NCI-H345 (cell line): ENCODE measurements at regions not wholly inside any gene's neighbourhood (a gene's known extent, or its start where the extent isn't known, plus 50 kb on each side); places are given as distances from the start of the nearest gene placed in this dataset.

Experiments used
- DNase-seq: peaks from one replicate; lab custom pipeline; 2025; lab: John Stamatoyannopoulos, UW

- no peak for DNase-seq
Measured at GRCh38 chr5:120236360-120236759, 227.7 kb upstream of the PRR16 start.

GRCh38 chr5:120239086-120239485 is 225.0 kb upstream of the PRR16 start:
- no peak for DNase-seq

- no peak for DNase-seq
Measured at GRCh38 chr5:120240706-120241105, 223.4 kb upstream of the PRR16 start.

GRCh38 chr5:120241400-120241799 is 222.7 kb upstream of the PRR16 start:
- no peak for DNase-seq

- no peak for DNase-seq
Measured at GRCh38 chr5:120251898-120252297, 212.2 kb upstream of the PRR16 start.

GRCh38 chr5:120252839-120253238 is 211.3 kb upstream of the PRR16 start:
- no peak for DNase-seq

- no peak for DNase-seq
Measured at GRCh38 chr5:120254385-120254784, 209.7 kb upstream of the PRR16 start.

- DNase-seq, result no peak
Measured at GRCh38 chr5:120255214-120255613, 208.9 kb upstream of the PRR16 start.

- DNase-seq, result no peak
Measured at GRCh38 chr5:120256376-120256775, 207.7 kb upstream of the PRR16 start.

- DNase-seq, result no peak
Measured at GRCh38 chr5:120257358-120257971, 206.6 kb upstream of the PRR16 start.

GRCh38 chr5:120258123-120258522 is 206.0 kb upstream of the PRR16 start:
- DNase-seq, result no peak

- DNase-seq, result no peak
Measured at GRCh38 chr5:120260651-120261050, 203.4 kb upstream of the PRR16 start.

GRCh38 chr5:120270498-120270897 is 193.6 kb upstream of the PRR16 start:
- no peak for DNase-seq

GRCh38 chr5:120293796-120294195 is 170.3 kb upstream of the PRR16 start:
- DNase-seq, result no peak

- no peak for DNase-seq
Measured at GRCh38 chr5:120297616-120298015, 166.5 kb upstream of the PRR16 start.

- DNase-seq, result no peak
Measured at GRCh38 chr5:120298981-120299380, 165.1 kb upstream of the PRR16 start.

- no peak for DNase-seq
Measured at GRCh38 chr5:120304663-120305062, 159.4 kb upstream of the PRR16 start.

GRCh38 chr5:120306303-120306702 is 157.8 kb upstream of the PRR16 start:
- no peak for DNase-seq

- DNase-seq, result no peak
Measured at GRCh38 chr5:120314191-120314590, 149.9 kb upstream of the PRR16 start.

GRCh38 chr5:120320626-120321025 is 143.5 kb upstream of the PRR16 start:
- no peak for DNase-seq

GRCh38 chr5:120326651-120327050 is 137.4 kb upstream of the PRR16 start:
- no peak for DNase-seq

GRCh38 chr5:120327180-120327579 is 136.9 kb upstream of the PRR16 start:
- no peak for DNase-seq

GRCh38 chr5:120329095-120329494 is 135.0 kb upstream of the PRR16 start:
- DNase-seq, result no peak

- no peak for DNase-seq
Measured at GRCh38 chr5:120330558-120330957, 133.5 kb upstream of the PRR16 start.

GRCh38 chr5:120344181-120344580 is 119.9 kb upstream of the PRR16 start:
- no peak for DNase-seq
